DMS53 treated with DMSO at 0.1 percent for 48 hours (cell line): ENCODE measurements at regions not wholly inside any gene's neighbourhood (a gene's known extent, or its start where the extent isn't known, plus 50 kb on each side); places are given as distances from the start of the nearest gene placed in this dataset.
A peak's percentile ranks its signal among the peaks of the same experiment; 100 is the strongest.
"Not testable (repeated sequence)": the region's sequence is repeated elsewhere in the genome, so short reads cannot be mapped to it uniquely, and the experiment has no call there.

Experiments
- DNase-seq: peaks from one replicate; lab custom pipeline; 2025; ENCODE audit not compliant: unreplicated experiment; lab: John Stamatoyannopoulos, UW

- DNase-seq: no peak
Observed at GRCh38 chr14:43877351-43877960, 629.6 kb downstream of the FSCB start.

- DNase-seq: no peak
Observed at GRCh38 chr14:43872752-43873655, 634.1 kb downstream of the FSCB start.

DNA sequence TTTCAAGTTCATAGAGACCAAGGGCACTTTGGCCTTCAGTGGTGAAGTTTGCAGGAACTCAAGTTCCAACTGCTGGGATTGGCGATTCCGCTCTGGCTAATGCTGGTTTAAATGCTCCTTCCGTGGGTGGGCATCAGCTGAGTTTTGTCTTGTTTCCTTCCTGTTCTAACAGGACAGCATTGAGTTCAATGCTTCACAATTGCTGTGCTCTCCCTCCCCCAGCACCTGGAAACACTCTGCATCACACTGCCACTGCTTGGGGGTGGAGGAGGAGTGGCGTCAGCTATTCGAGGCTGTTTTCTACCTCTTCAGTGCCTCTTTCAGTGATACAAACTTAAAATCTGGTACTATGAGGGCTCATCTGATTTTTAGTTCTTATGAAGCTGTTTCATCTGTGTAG is 634.9 kb downstream of the FSCB start:
- no peak for DNase-seq

DNA sequence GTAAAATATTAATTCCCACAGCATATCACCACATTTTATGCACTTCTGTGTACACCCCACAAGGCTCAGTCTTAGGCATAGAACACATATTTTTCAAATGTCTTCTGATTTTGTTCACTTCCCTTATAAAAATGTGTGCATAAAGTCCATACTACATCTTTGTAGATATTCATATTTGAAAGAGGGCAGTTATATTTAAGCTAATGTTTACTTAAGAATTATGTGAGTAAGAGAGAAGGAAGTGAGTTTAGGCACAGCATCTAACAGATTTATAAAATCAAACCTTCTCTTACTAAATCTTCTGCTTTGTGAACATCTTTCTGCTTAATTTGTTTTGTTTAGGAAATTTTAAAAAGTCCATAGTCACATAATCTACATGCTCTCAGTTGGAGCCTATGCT is 648.1 kb downstream of the FSCB start:
- DNase-seq: no peak

DNA sequence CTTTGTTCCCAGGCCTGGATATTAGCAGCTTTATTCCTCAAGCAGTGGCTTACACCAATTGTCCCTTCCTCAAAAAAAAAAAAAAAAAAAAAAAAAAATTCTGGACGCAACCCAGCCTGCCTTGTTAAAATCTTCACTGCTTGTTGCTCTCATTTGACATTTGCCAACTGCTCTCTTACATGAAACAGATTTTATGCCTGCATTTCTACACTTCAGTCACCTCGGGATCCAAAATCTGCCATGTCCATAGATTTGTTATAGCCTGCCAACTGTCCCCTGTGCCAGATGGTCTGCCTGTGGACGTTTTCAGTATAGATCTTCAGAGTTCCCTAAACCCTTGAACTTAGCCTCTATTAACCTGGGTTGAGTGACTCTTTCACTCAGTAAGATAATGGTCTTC is 651.5 kb downstream of the FSCB start:
- DNase-seq: no peak

- no peak for DNase-seq
Observed at GRCh38 chr14:43853541-43853940, 653.5 kb downstream of the FSCB start.

DNA sequence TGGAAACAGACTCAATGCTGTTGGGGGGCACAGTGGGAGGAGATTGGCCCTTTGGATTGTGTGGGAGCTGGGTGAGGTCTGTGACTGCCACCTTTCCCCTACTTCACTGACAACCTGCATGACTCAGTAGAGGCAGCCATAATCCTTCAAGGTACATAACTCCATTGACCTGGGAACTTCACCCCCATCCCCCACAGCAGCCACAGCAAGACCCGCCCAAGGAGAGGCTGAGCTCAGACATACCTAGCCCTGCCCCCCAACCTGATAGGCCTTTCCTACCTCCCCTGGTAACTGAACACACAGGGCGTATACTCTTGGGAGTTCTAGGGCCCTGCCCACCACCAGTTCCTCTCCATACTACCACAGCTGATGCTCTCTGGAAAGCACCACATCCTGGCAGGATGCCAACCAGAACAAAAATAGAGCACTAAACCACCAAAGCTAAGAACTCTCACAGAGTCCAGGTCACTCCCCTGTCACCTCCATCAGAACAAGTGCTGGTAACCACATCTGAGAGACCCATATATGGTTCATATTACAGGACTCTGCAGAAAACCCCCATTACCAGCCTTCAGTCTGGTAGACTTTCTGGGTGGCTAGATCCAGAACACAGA is 703.9 kb downstream of the FSCB start:
- DNase-seq: no peak

- DNase-seq: peak; percentile 23
Observed at GRCh38 chr14:43795600-43796228, 711.4 kb downstream of the FSCB start.

DNA sequence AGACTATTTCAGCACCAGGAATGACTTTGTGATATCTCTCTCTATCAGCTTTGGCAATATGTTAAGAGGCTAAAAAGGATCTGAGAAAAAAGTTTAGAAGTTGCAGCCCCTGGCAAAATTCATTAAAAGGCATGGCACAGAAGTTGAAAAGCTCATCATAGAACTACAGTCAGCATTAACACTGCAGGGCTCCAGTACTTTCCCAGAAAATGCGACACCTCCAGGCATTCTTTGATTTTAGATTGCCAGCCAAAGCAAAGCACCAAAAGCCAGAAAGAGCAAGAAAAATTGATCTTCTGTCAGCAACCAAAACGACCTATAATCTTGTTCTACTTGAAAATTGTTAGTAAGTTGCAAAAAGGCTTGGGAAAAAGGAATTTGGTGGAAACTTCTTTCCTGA is 713.5 kb downstream of the FSCB start:
- DNase-seq: no peak

- DNase-seq: no peak
Observed at GRCh38 chr14:43792980-43793379, 714.1 kb downstream of the FSCB start.

GRCh38 chr14:43790681-43791080 is 716.4 kb downstream of the FSCB start:
- DNase-seq: no peak

DNA sequence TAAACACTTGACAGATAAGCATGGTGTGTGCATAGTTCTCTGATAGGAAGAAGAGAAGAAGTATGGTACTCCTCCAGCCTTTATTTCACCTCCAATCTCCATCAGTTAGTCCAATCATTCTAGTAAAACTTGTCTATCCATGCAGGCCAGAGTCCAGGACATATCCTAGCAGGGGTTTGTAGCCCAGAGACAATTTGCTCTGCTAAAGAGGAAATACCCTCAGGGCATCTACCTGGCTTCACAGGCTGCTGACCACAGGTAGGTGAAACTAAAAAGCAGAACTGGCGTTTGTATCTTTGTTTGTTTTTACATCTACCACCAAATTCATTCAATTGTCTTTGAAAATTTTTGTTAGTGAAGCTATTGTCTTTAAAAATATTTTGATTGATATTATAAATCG is 717.6 kb downstream of the FSCB start:
- DNase-seq: no peak

GRCh38 chr14:43786066-43786762 is 720.9 kb downstream of the FSCB start:
- DNase-seq: no peak

DNA sequence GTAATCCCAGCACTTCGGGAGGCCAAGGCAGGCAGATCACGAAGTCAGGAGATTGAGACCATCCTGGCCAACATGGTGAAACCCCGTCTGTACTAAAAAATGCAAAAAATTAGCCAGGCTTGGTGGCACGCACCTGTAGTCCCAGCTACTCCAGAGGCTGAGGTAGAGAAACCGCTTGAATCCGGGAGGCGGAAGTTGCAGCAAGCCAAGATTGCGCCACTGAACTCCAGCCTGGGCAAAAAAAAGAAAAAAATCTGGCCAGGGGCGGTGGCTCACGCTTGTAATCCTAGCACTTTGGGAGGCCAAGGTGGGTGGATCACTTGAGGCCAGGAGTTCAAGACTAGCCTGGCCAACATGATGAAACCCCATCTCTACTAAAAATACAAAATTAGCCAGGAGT is 722.7 kb downstream of the FSCB start:
- DNase-seq: not testable (repeated sequence)

GRCh38 chr14:43778937-43779639 is 728.0 kb downstream of the FSCB start:
- peak; percentile 49 for DNase-seq

DNA sequence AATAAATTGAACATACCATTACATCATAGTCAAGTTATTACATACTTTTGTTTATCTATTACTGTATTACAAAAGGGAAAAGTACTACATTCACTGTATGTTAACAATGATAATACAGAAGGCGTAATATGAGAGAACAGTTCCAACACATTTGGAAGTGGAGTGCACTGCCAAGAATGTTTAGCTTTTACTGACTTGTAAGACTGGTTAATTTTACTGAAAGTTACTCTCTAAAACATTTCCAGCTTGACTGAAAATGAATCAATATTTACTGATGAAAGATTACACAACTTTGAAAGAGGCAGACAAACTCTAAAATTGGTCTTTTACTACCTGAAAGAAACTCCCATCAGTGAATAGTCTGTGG is 728.5 kb downstream of the FSCB start:
- no peak for DNase-seq

GRCh38 chr14:43765474-43765873 is 741.6 kb downstream of the FSCB start:
- DNase-seq: no peak

DNA sequence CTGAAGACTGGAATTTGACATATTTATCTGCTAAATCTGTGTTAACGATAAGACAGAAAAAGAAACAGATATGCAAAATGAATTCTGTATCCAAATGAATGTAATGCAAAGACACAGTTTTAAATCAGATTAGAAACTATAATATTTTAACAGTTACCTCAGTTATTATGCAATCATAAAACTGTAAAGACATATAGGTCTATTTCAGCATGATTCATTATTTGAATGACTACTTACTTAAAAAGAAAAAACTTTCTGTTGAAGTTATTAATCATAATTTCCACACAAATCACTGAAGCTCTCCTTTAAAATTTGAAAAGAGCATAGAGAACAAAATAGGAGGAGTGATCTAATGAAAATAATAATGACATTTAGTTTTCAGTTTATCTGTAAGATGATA is 742.6 kb downstream of the FSCB start:
- DNase-seq: no peak

DNA sequence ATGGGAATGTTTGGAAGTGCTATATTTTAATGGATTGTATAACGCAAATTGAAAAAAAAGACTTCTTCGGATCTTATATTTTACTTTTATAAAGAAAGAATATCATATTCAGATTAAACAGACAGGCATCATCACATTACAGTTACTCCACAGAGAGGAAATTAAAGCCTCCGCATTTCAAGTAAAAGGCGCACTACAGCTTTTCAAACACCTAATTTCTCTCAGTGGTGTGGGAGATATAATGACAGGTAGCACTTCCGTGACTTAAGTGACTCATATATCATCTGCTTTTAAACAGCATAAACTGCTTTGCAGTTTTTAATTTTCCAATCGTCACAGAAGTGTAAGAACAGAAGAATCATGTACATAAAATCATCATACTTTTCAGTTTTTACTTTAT is 751.4 kb downstream of the FSCB start:
- DNase-seq: no peak

- DNase-seq: no peak
Observed at GRCh38 chr14:43754838-43755237, 752.2 kb downstream of the FSCB start.

DNA sequence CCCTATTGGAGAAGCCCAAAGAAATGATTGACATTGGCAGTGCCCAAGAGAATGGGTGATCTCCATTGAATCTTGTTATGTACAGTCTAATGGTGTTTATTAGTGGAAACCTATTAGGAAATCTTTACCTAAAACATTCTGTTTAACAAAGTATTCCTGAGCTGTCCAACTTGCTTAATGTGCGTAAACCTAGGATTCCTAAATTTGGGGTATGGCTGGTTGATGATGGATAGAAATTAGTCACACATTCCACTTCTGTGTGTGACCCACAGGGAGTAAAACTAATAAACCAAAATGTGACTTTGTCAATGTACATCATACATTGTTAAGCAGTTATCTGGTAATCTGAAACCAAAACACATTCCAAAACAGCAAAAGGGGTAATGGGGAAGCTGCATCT is 761.3 kb downstream of the FSCB start:
- DNase-seq: no peak
